GM12875 (cell line): ENCODE measurements at regions not wholly inside any gene's neighbourhood (a gene's known extent, or its start where the extent isn't known, plus 50 kb on each side); places are given as distances from the start of the nearest gene placed in this dataset.

ENCODE experiments used
- H3K4me3 ChIP-seq: one replicate; pipeline ENCODE4 v1.5.1; 2011; ENCODE audit warnings: low read depth, low read length, control low read depth
- TF ChIP-seq, protein P1 (sequence below): IDR thresholded peaks from 2 replicates; pipeline ENCODE4 v1.5.1; 2011; ENCODE audit warnings: low read depth, mild to moderate bottlenecking, control low read depth, inconsistent platforms, low read length, moderate library complexity, borderline replicate concordance; ENCODE audit not compliant: insufficient read depth

DNA sequence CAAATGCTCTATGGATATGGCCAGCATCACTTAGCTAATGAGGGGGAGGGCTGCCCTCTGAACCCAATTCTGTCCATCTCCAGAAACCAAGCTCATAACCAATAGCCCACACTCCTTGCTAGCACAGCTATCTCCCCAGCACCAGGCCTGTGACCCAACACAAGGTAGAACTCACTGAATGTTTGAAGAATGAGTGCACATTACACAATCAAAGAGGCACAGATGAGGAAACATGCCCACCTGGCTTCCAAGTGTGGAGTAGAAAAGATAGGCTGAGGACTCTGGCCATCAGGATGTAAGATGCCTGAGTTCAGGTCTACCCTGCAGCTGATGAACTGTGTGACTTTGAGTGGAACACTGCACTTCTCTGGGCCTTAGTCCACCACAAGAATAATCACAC lies 268.4 kb downstream of the BCL11B start:
- H3K4me3 ChIP-seq, result no peak overlapping the region
- TF ChIP-seq, protein P1, sequence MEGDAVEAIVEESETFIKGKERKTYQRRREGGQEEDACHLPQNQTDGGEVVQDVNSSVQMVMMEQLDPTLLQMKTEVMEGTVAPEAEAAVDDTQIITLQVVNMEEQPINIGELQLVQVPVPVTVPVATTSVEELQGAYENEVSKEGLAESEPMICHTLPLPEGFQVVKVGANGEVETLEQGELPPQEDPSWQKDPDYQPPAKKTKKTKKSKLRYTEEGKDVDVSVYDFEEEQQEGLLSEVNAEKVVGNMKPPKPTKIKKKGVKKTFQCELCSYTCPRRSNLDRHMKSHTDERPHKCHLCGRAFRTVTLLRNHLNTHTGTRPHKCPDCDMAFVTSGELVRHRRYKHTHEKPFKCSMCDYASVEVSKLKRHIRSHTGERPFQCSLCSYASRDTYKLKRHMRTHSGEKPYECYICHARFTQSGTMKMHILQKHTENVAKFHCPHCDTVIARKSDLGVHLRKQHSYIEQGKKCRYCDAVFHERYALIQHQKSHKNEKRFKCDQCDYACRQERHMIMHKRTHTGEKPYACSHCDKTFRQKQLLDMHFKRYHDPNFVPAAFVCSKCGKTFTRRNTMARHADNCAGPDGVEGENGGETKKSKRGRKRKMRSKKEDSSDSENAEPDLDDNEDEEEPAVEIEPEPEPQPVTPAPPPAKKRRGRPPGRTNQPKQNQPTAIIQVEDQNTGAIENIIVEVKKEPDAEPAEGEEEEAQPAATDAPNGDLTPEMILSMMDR, result no peak

DNA sequence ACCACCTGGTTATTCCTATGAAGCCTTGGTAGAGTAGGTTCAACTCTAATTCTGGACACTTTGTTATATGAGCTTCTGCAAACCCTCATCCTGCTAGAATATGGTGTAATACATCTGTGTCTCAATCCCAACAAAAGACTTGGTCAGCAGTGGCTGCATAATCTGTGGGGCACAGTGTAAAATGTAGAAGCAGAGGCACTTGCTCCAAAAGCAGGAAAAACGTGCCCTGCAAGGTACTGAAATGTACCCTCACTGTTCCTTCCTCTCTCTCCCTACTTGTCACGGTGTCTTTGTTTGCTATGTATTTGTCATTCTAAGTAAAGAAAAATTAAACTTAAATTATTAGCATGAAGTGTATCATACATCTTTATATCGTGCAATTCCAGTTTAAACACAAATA lies 267.9 kb downstream of the BCL11B start:
- TF ChIP-seq, protein P1, result no peak
- no peak overlapping the region for H3K4me3 ChIP-seq

DNA sequence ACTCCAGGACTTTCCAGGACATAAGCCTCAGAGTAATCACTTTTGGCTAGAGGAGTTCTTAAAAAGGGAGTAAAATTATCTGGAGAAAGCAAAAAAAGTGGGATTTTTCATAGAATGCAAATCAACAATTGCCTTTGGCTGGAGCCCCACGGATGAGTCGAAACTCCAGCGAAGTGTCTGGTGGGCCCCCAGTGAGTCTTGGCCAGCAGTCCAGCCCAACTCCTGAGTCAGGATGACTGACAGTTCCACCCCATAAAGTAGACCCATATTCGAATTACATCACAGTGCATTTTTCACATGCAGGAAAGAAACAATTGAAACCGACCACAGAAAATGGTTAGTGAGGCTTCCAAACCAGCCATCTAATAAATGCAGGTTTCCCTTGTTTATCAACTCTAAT lies 265.7 kb downstream of the BCL11B start:
- TF ChIP-seq, protein P1, result no peak
- no peak overlapping the region for H3K4me3 ChIP-seq

DNA sequence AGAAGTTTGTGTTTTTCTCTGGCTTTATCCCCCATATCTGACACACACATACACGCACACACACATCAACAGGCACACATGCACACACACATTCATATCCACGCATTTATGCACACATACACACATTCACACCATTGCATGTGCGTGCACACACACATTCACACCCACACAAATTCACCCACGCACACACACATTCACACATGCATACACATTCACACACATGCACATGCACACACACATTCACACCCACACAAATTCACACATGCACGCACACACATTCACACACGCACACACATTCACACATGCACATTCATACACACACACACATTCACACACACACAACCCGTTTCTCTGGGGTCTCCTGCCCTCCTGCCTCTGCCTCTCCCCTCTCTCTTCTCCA lies 264.2 kb downstream of the BCL11B start:
- TF ChIP-seq, protein P1, result no peak
- no peak overlapping the region for H3K4me3 ChIP-seq

DNA sequence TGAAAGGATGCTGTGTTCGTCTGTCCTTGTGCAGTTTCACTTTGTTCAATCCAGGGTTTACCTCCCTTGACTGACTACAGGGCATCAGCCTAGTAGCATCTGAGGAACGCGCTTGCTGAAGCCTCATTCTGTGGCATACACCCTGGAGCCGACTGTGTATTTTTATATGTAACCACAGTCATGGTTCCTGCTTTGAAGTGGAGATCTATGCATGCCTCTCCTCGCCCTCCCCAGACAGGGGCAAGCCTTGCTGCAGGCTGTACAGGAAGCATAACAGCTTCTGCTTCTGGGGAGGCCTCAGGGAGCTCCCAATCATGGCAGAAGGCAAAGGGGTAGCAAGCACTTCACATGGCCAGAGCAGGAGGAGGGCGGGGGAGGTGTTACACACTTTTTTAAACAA lies 262.1 kb downstream of the BCL11B start:
- TF ChIP-seq, protein P1, result no peak
- no peak overlapping the region for H3K4me3 ChIP-seq

DNA sequence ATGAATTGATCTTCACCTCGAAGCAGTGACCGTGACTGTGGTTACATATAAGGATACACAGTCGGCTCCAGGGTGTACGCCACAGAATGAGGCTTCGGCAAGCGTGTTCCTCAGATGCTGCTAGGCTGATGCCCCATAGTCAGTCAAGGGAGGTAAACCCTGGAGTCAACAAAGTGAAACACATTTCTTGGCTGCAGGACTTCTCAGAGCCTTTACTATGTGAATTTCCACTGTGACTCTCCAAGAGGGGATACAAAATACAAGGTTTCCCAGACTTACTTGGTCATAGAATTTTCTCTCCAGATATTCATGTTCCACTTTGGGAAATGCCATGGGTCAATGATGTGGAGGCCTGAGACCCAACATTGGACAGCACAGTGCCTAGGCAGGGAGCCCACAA lies 260.6 kb downstream of the BCL11B start:
- H3K4me3 ChIP-seq, result no peak overlapping the region
- TF ChIP-seq, protein P1, result no peak

DNA sequence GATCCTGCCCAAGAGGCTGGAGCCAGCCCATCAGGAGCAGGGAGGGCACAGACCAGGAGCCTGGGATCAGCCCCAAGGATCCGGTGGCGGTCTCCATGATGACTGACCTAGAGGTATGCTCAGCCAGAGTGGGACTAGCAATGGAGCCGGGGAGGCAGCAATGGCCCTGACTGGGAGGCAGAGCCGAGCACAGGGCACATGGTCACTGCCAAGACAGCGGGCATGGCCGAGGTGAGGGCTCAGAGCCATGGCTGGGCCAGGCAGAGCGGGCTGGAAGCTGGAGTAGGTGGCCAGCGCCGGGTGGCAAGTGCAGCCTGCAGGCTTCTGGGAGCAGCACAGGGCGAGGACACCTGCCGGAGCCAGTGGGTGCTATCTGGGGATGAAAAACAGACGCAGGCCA lies 259.3 kb downstream of the BCL11B start:
- TF ChIP-seq, protein P1, result no peak
- H3K4me3 ChIP-seq, result no peak overlapping the region
